ENCODE measurements at regions not wholly inside any gene's neighbourhood (a gene's known extent, or its start where the extent isn't known, plus 50 kb on each side); places are given as distances from the start of the nearest gene placed in this dataset.
"Not testable (repeated sequence)": the region's sequence is repeated elsewhere in the genome, so short reads cannot be mapped to it uniquely, and the experiment has no call there.

- TF ChIP-seq CTCF, POLR2A, POLR2AphosphoS5 (IDR thresholded peaks at IDR 0.05): not testable (repeated sequence)
Observed at GRCh38 chr4:124922748-124923147, 210.2 kb upstream of the ANKRD50 start.

All from transverse colon (tissue), 4 donors.